GM19438 (cell line): ENCODE measurements at regions not wholly inside any gene's neighbourhood (a gene's known extent, or its start where the extent isn't known, plus 50 kb on each side); places are given as distances from the start of the nearest gene placed in this dataset.
"Not testable (repeated sequence)": the region's sequence is repeated elsewhere in the genome, so short reads cannot be mapped to it uniquely, and the experiment has no call there.

ENCODE experiments used
- ATAC-seq: cut with Tn5 transposase; IDR thresholded peaks from one replicate; pipeline ENCODE4 v1.9.1; 2021; ENCODE audit warnings: low read depth; ENCODE audit not compliant: unreplicated experiment

DNA sequence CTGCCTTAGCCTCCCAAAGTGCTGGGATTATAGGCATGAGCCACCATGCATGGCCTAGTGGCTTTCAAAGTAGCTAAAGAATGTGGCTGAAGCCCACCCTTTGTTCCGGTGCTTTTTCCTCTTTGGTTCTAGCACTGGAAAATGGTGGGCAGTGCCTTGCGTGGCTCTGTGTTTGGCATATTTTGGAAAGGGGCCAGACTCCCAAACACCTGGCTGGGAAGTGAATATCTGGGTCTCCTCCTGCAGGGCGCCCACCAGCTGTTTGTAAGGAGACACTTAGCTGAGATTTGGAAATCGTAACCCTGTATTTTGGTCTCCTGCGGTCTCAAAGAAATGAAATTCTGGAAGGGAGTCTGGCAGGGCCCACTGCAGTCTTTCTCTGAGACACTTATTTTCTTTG, 336.4 kb downstream of the IL20RB start:
- no peak for ATAC-seq

DNA sequence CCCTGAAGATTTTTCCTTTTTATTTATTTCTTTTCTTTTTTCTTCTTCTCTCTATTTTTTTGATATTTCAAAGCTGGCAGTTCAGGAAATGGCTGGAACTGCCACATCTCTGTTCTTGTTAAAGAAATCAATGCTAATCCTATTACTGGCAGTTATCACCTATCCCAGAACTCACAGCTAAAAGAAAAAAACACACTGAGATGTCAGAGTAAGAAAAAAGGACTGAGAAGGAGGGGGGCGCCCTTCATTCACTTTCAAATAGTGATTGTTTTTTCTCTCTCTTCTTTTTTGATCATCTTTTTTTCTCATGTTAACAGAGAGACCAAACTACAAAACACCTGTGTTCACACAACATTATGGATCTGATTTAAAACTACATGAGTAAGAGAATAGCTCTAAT, 337.1 kb downstream of the IL20RB start:
- no peak for ATAC-seq

DNA sequence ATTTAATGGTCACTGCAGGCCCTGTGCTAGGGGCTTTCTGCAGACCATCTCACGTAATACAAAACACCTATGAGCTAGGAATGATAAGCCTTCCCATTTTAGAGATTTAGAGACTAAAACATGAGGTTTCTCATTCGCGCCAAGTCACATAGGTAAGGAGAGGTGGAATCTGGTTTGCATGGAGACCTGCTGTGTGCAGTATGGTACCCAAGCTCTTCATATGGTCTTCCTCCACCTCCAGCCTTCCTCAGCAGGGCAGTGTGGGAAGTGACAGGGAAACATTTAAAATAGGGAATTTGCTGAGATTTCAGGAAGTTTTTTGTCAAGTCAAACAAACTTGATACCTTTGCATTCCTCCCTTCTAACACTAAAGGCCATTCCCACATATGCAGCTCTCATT, 337.6 kb downstream of the IL20RB start:
- no peak for ATAC-seq

DNA sequence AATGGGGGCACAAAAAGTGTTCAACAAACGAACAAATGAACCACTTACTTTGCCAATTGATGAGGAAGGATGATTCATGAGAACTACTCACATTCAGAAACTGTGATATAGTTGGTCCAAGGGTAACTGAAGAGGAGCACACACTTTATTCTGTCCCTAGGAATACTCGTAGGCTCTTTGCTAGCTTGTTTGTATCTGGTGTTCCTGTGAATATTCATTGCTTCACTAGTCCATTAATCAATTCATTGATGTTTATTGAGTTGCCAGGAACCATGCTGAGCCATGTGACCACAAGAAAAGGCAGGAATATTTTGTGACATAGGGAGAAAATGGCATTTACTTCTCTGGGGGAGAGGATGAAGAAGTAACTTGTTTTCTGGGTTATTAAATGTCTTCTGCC, 338.3 kb downstream of the IL20RB start:
- ATAC-seq, result no peak

DNA sequence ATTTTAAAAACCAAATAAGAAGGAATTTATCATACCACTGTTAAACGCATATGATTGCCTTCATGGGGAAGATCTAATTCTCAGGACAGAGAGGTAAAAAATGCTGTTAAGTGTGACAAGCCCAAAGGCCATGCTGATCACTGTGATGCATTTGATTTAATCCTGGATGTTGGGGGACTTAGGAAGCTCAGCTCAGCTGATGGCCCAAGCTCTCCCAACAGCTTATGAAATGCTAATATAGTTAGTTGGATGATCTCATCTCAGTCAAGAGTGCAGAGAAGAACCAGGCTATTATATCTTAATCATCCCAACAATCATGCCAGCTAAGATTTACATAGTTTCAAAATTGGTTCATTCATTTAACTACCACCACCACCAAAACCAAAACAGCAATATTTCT, 340.0 kb downstream of the IL20RB start:
- no peak for ATAC-seq

DNA sequence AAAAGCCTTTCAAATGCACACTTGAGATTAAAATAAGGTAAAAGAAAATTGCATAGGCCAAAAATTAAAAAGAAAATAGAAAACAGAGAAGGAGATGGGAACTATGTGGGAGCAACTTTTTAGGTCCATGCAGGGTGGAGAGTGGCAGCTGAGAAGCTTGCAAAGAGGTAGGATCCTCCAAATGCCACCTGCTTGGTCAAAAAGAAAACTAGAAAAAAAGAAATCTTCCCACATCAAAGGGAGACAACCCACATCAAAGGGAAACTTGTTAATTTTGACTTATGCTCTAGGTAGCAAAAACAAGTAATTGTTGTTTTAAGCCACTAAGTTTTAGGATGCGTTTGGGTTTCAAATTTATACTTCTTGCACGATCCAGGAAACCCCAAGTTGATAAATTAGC, 342.9 kb downstream of the IL20RB start:
- no peak for ATAC-seq

DNA sequence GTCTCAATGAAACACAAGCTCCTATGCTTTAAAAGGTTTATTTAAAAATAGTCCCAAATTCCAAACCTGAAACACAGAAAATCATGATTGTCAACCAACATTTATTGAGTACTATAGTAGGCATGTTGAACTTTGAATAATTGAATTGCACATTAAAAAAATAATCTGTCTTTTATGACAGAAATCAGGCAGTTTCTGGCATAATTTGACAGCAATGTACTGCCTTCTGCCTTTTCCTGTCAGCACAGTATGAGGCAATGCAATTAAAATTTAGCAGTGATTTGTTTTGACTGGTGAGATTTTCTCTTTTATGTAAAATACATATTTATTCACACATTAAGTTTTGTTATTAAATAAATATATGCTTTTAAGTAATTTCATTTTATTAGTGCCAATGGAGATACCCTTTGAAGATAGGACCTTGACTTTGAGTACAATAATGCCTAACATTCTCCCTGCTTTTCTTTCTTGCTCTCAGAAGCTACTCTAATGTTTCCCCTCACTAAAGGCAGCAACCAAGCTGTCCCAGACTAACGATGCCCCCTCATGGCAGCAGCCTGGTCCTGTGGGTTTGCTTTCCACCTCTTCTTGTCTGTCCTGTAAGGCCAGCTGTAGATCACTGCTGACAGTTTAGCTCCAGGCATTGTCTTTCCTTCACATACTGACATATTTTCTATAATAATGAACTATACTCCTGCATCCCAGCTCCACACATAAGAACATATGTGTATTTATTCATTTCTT, 346.7 kb downstream of the IL20RB start:
- ATAC-seq, result no peak

DNA sequence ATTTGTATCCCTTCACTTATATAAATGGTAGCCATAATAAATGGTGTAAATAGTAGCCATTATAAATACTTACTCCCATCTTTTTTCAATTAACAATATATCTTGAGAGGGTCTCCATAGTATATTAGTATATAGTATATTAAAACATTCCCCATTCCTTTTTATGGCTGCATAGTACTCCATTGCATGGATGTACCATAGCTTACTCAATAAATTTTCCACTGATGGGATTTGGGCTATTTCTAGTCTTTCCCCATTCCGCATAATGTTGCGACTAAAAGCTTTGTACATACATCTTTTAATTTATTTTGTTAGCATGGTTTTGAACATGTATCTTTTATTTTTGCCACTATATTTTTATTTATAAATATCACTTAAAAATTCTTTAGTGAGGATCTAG, 366.3 kb downstream of the IL20RB start:
- ATAC-seq, result no peak

DNA sequence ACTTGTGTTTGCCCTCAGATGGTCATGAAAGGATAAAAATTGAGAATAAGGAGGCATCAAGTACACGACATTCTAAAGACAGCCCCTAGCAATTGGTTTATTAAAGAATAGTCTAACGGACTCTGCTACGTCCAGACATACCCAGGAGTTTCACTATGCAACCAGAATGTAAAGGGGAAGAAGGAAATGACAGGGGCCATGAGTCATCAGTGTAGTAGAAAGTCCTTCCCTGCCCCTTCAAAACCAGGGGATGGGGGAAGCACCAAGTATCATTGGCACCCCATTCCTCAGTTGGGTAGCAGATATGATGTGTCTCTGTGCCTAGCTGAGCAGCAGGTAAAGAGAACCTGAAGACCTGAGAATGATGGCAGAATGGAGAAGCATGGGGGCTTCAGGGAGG, 367.4 kb downstream of the IL20RB start:
- no peak for ATAC-seq

DNA sequence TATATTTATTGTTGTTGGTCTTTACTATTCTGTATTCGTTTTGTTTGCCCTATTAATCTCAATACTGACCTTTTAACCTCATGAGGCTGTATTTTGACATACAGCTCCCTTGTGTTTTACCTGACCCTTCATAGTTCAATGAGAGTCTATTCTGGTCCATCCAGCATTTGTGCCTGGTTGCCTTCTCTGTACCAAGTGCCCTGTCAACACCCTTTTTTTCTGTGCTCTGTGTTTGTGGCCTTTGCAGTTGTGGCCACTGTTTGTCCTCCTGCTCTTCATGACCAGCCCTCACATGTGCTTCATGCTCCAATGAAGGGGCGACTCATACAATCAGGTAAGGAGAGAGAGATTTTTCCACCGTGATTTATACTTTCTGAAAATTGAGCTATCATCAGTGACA, 368.2 kb downstream of the IL20RB start:
- ATAC-seq, result no peak

DNA sequence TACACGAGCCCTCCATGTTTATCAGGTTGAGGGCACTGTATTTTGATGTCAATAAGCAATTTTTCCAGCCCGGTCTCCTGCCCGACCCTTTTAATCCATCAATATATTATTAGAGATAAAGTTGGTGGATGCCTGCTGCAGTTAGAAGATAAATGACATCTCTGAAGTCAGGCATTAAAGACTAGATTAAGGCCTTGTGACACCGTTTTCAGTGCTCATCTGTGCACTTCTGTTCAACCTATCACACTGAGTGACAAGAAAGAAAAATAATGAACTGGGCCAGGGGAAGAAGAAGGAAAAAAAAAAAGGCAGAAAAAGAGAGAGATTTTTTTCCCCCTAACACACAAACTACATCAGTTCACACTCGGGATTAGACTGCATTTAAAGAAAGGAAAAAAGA, 371.8 kb downstream of the IL20RB start:
- ATAC-seq, result no peak

DNA sequence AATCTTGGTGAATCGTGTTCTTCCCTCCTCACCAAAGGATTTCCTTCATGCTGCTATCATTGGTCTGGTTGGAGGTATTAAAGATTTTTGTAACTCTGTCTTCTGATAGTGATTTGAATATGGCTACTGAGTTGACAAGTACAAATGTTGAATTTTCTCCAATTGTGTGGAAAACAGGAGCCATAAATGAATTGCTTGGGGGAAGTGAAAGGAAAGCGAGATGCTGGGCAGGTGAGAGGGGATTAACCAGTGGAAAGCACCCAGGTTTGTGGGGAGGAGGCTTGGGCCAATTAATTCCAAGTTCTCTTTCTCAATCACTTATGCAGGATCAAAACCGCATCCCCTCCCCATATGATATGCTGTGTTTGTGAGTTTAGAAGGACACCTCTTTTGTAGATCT, 372.5 kb downstream of the IL20RB start:
- ATAC-seq, result no peak

DNA sequence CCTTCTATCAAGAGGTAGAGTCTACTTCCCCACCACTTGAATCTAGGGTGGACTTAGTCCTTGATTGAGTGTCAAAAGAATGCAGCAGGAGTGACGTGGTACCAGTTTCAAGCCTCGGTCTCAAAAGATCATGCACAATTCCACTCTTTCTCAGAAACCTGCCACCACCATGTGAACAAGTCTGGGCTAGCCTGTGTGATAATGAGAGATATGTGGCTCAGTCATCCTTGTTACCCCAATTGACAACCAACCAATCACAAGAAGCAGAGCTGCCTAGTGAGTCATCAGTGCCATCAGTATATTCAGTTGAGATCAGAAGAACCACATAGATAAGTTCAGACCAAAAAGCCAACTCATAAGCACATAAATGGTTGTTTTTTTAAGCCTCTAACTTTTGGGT, 374.5 kb downstream of the IL20RB start:
- ATAC-seq, result no peak

DNA sequence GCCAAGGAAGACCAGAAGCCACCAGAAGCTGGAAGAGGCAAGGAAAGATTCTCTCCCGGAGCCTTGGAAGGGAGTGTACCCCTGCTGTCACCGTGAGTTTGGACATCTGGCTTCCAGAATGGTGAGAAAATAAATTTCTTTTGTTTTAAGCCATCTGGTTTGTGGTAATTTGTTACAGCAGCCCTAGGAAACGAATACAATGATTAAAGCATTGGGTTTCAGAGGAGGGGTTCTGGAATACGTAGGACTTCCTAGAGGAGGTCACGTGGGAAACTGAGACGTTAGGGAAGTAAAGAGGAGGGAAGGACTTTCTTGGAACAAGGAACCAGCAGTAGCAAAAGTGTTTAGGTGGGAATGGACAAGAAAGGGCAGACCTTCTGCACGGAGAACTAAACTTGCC, 377.7 kb downstream of the IL20RB start:
- ATAC-seq, result no peak

DNA sequence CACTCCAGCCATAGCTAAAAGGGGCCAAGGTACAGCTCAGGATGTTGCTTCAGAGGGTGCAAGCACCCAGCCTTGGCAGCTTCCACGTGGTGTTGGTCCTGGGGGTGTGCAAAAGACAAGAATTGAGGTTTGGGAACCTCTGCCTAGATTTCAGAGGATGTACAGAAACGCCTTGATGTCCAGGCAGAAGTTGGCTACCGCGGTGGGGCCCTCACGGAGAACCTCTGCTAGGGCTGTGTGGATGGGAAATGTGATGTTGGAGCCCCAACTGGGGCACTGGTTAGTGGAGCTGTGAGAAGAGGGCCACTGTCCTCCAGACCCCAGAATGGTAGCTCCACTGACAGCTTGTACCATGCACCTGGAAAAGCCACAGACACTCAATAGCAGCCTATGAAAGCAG, 380.6 kb downstream of the IL20RB start:
- ATAC-seq, result not testable (repeated sequence)

DNA sequence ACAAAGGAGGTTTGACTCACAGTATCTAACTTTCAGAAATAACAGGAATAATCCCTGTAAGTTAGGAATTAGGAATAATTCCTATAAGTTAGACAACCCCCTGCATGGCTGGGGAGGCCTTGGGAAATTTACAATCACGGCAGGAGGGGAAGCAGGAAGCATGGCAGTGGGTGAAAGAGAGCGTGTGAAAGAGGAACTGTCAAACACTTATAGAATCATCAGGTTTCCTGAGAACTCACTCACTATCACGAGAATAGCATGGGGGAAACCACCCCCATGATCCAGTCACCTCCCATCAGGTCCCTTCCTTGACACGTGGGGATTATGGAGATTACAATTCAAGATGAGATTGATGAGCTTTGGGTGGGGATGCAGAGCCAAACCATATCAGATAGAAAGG, 385.5 kb downstream of the IL20RB start:
- ATAC-seq, result no peak

DNA sequence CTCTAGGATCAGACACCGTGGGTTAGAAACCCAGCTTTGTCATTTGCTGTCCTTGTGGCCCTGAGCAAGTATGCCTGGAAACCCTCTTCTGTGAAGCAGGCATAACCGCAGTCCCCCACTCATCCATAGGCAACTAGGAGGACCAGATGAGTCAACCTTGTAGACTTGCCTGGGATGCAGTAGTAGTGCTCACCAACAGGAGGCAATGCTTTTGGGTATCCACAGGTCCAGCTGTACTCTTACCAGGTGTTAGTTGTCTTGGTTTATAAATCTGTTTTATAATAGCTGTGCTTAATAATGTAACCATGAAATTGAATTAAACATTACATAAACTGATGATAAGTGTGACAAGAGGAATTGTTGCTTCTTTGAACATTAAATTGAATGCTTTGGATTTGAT, 389.3 kb downstream of the IL20RB start:
- no peak for ATAC-seq

DNA sequence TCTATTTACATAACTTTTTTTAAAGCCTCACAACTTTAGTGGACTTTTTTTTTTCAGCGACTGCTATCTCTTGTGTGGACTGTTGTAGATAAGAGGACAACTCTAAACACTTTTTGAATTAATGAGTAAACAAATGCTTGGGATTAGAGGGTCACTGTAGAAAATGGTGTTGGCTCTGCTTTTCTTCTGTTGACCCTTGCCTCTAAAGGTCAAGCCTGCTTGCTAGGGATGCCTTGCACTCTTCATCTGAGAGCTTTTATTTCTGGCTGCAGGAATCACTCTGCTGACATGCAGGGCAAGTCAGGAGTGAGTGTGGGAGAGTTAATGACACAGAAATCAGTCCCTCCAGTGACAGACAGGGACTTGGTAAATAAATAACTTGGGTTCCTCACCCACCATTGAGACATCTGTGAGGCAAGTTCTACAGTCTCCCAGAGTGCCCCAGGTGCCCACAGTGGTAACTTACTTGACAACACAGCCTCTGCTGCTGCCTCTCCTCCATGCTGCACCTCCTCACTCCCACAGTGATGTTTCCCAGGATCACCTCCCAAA, 390.1 kb downstream of the IL20RB start:
- ATAC-seq, result no peak

DNA sequence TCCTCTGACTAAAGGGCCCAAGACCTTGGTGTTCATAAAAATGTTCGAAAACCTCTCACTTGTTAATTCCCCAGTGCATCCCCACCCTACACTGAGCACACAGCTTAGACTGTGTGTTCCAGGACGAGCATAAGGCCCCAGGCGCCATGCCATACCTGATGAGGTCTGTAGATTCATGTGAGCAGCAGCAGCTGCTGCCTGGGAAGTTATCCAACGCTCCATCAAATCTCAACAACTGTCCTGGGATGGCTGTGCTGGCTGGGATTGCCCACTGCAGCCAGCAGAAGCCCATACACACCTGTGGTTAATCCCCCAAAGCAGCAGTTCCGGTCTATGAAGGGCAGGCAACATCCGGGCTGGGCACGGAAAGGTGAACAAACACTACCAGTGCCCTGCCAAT, 391.2 kb downstream of the IL20RB start:
- no peak for ATAC-seq

DNA sequence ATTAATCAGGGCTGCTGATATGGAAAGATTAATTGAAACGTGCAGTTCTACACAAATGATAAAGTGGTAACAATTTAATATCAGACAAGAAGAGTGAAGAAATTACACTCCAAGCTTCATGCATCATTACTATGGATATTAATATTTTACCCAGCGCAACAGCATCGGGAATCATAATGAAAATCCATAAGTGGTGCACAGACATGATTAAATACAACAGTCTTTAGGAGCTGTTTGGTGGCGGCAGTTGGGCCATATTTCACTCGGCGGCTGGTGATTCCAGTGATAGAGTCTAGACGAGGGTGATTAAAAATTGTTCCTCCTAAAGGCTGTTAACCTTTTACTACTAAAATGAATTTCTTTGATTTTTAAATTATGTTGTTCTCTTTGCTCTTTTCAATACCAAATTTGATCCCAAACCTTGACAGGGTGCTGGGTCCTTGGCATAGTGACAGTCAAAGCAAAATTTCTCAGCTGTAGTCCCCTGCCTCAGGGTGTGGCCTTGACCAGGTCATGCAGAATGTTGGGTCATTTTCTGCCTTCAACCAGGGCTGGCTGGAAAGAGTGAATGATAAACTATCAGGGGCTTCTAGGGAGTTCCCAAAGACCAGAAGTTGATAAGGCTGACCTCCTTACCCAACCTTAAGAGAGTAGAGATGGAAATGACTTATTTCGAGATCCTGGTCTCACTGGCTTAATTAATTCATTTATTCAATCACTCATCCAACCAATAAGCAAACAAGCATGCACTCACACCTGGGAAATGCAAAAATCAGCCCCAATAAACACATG, 392.0 kb downstream of the IL20RB start:
- ATAC-seq, result no peak

DNA sequence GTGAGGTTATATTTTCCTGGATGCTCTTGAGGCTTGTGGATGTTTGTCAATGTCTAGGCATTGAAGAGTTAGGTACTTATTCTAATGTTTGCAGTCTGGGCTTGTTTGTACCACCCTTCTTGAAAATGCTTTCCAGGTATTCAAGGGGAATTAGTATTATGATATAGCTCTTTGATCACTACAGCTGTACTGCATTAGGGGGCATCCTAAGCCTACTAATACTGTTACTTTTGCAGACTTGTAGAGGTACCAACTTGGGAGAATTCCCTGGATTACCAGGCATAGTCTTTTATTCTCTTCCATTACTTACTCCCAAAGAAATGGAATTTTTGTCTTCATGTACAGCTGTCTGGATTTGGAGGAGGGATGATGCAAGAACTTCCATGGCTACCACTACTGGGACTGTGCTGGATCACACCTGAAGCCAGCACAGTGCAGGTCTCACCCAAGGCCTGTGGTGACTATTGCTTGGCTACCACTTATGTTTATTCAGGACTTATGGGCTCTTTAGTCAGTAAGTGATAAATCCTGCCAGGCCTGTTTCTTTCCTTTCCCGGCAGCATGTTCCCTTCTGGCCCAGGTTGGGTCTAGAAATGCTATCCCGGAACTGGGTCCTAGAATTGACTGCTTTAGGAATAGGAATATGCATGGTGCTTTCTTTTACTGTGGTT, 402.9 kb downstream of the IL20RB start:
- no peak for ATAC-seq
